HepG2 (cell line): ENCODE measurements at regions not wholly inside any gene's neighbourhood (a gene's known extent, or its start where the extent isn't known, plus 50 kb on each side); places are given as distances from the start of the nearest gene placed in this dataset.

Source experiments
- ATAC-seq: fragments of 200-7000 bp; cut with Tn5 transposase; 3 replicates; pipeline ENCODE4 v1.9.1; 2020; ENCODE audit warnings: mild to moderate bottlenecking, moderate library complexity
- BruUV-seq: library from RNA; stranded (reverse); fragments of 400-500 nt; replicated peaks from 2 replicates; lab custom pipeline; 2021; lab: Mats Ljungman, UMichigan
- CTCF ChIA-PET: fragments of 300-600 bp; formaldehyde crosslinking; extraction: SDS; loops from one replicate; lab custom pipeline; 2021; ENCODE audit warnings: low total read pairs, inconsistent platforms, low intra/inter-chr PET ratio; lab: Yijun Ruan, JAX
- POLR2A ChIA-PET: fragments of 350-600 bp; sonication (Branson Sonifier 250); formaldehyde crosslinking; loops from one replicate; lab custom pipeline; 2020; ENCODE audit warnings: antibody characterized with exemption, inconsistent platforms; lab: Yijun Ruan, JAX
- DNase-seq: peaks from one replicate; pipeline ENCODE4 v3.0.0-alpha.2; 2015; ENCODE audit warnings: low spot score
- FAIRE-seq: peaks from 3 replicates; lab custom pipeline; 2011; peaks lifted over from hg19 to GRCh38; lab: Jason Lieb, UNC
- H2AFZ ChIP-seq: one replicate; pipeline ENCODE4 v1.6.1; 2011; ENCODE audit warnings: low read length, inconsistent platforms
- H3K27ac ChIP-seq: fragments of 300-600 bp; 3 replicates; pipeline ENCODE4 v1.8.0; 2011; ENCODE audit warnings: mixed run types, mild to moderate bottlenecking, mixed read lengths, low read length, inconsistent platforms; ENCODE audit not compliant: insufficient read depth; ENCODE audit errors: extremely low read length
- H3K27me3 ChIP-seq, 2 experiments: fragments of 200-600 bp in 1 of 2; 2 replicates in 1 of 2; 3 replicates in 1 of 2; pipeline versions ENCODE4 v1.6.0 to v1.8.0; 2011; ENCODE audit warnings: low read length in 2 of 2, mild to moderate bottlenecking in 2 of 2, moderate library complexity in 2 of 2, inconsistent platforms in 1 of 2; ENCODE audit not compliant: insufficient read depth in 2 of 2, control insufficient read depth in 1 of 2
- H3K36me3 ChIP-seq, 2 experiments: fragments of 200-600 bp in 1 of 2; replicated peaks in 1 of 2; 2 replicates in 1 of 2; 3 replicates in 1 of 2; pipeline versions ENCODE4 v1.5.1 to v1.8.0; 2011; ENCODE audit warnings: low read length in 2 of 2, inconsistent platforms in 1 of 2; ENCODE audit not compliant: insufficient read depth in 2 of 2, control insufficient read depth in 1 of 2
- H3K4me1 ChIP-seq: 2 replicates; pipeline ENCODE4 v1.5.1; 2012; ENCODE audit warnings: low read length, inconsistent platforms; ENCODE audit not compliant: insufficient read depth
- H3K4me2 ChIP-seq: 2 replicates; pipeline ENCODE4 v1.6.0; 2011; ENCODE audit warnings: low read depth, low read length, inconsistent platforms
- H3K4me3 ChIP-seq, 3 experiments: fragments of 200-600 bp in 1 of 3; sonication (generic), shearing (Covaris generic) in 1 of 3; replicated peaks in 1 of 3; 2 replicates each; pipeline ENCODE4 v1.5.1; 2011 to 2016; ENCODE audit warnings: low read length in 3 of 3, inconsistent platforms in 2 of 3, low read depth in 2 of 3, mild to moderate bottlenecking in 2 of 3, control low read depth in 1 of 3, mixed read lengths in 1 of 3; ENCODE audit not compliant: insufficient read depth in 1 of 3
- H3K79me2 ChIP-seq: one replicate; pipeline ENCODE4 v1.6.1; 2011; ENCODE audit warnings: low read length, inconsistent platforms; ENCODE audit not compliant: insufficient read depth
- H3K9ac ChIP-seq: 2 replicates; pipeline ENCODE4 v1.6.0; 2011; ENCODE audit warnings: mild to moderate bottlenecking, low read depth, low read length, inconsistent platforms; ENCODE audit not compliant: insufficient read depth
- H3K9me3 ChIP-seq: 2 replicates; pipeline ENCODE4 v1.5.1; 2012; ENCODE audit warnings: mild to moderate bottlenecking, low read length
- H4K20me1 ChIP-seq: 2 replicates; pipeline ENCODE4 v1.6.0; 2011; ENCODE audit warnings: inconsistent platforms, mild to moderate bottlenecking, low read length, moderate library complexity; ENCODE audit not compliant: insufficient read depth
- ARHGAP35 ChIP-seq: sonication (generic); formaldehyde crosslinking; IDR thresholded peaks from 2 replicates; pipeline ENCODE4 v1.9.0; 2022; ENCODE audit warnings: mild to moderate bottlenecking, inconsistent platforms, moderate library complexity, missing genetic modification reagents, borderline replicate concordance
- ATF7 ChIP-seq, 2 experiments: fragments of 450-650 bp in 1 of 2; sonication (generic) in 1 of 2; formaldehyde crosslinking in 1 of 2; IDR thresholded peaks; 2 replicates each; pipeline versions ENCODE4 v1.4.0 to v1.6.1; 2016 to 2020; ENCODE audit warnings: antibody characterized with exemption in 1 of 2, mild to moderate bottlenecking in 1 of 2, missing genetic modification reagents in 1 of 2
- BCL6 ChIP-seq: IDR thresholded peaks from 2 replicates; pipeline ENCODE4 v1.6.1; 2016; ENCODE audit warnings: missing genetic modification reagents, missing compliant biosample characterization
- CEBPB ChIP-seq: IDR thresholded peaks from 2 replicates; pipeline ENCODE4 v1.6.1; 2011; ENCODE audit warnings: low read depth, low read length, improper control_type of control experiment, borderline replicate concordance
- GATA4 ChIP-seq: sonication (generic); IDR thresholded peaks from 2 replicates; pipeline ENCODE4 v1.6.1; 2016; ENCODE audit warnings: antibody characterized with exemption, low read depth, borderline replicate concordance
- HDAC1 ChIP-seq: sonication (generic); formaldehyde crosslinking; IDR thresholded peaks from 2 replicates; pipeline ENCODE4 v1.5.1; 2020; ENCODE audit warnings: mild to moderate bottlenecking, missing genetic modification reagents
- MEIS1 ChIP-seq: sonication (generic); formaldehyde crosslinking; IDR thresholded peaks from 2 replicates; pipeline ENCODE4 v1.9.0; 2021; ENCODE audit warnings: mild to moderate bottlenecking, missing genetic modification reagents, moderate library complexity, borderline replicate concordance
- SIN3B ChIP-seq: fragments of 150-350 bp; IDR thresholded peaks from 2 replicates; pipeline ENCODE4 v1.6.1; 2014; ENCODE audit warnings: low read length
- TCF7L2 ChIP-seq: IDR thresholded peaks from 2 replicates; pipeline ENCODE4 v1.6.1; 2011; ENCODE audit warnings: mild to moderate bottlenecking, low read depth, low read length, moderate library complexity
- U2AF2 ChIP-seq: fragments of 200-400 bp; formaldehyde crosslinking; IDR thresholded peaks from 2 replicates; pipeline ENCODE4 v1.6.1; 2017; ENCODE audit warnings: low read depth, mild to moderate bottlenecking, low read length
- ZBTB8A ChIP-seq: sonication (generic); formaldehyde crosslinking; IDR thresholded peaks from 2 replicates; pipeline ENCODE4 v1.4.0; 2020; ENCODE audit warnings: mild to moderate bottlenecking, low read depth, missing genetic modification reagents, borderline replicate concordance
- ZNF431 ChIP-seq: sonication (generic); formaldehyde crosslinking; IDR thresholded peaks from 2 replicates; pipeline ENCODE4 v1.9.0; 2022; ENCODE audit warnings: missing genetic modification reagents, low read depth, mild to moderate bottlenecking, borderline replicate concordance
- ZNF557 ChIP-seq: sonication (generic); formaldehyde crosslinking; IDR thresholded peaks from 2 replicates; pipeline ENCODE4 v1.4.0; 2020; ENCODE audit warnings: missing genetic modification reagents
- ZNF615 ChIP-seq: sonication (generic); formaldehyde crosslinking; IDR thresholded peaks from 2 replicates; pipeline ENCODE4 v1.5.0; 2020; ENCODE audit warnings: mild to moderate bottlenecking, missing genetic modification reagents, borderline replicate concordance
- ZNF737 ChIP-seq: sonication (generic); formaldehyde crosslinking; IDR thresholded peaks from 2 replicates; pipeline ENCODE4 v1.5.0; 2020; ENCODE audit warnings: missing genetic modification reagents, mild to moderate bottlenecking, borderline replicate concordance
- ZSCAN31 ChIP-seq: sonication (generic); formaldehyde crosslinking; IDR thresholded peaks from 2 replicates; pipeline ENCODE4 v1.5.0; 2020; ENCODE audit warnings: low read depth, mild to moderate bottlenecking, missing genetic modification reagents
- WGBS: methylation state at CpG from one replicate; pipeline ENCODE4 v1.1.6; 2017; ENCODE audit warnings: low lambda C conversion rate; 5-methylcytosine and 5-hydroxymethylcytosine counted together
- in situ Hi-C: cut with HindIII; loops from 2 replicates; pipeline ENCODE4 v1.10.0; 2017; ENCODE audit warnings: low pct_unique_long_range_greater_than_20kb; ENCODE audit not compliant: extremely low pct_ligation_motif_present
- intact Hi-C: fragments of 100-400 bp; cut with micrococcal nuclease; formaldehyde crosslinking; loops from one replicate; pipeline ENCODE4 v1.10.0; 2022; ENCODE audit not compliant: unreplicated experiment
- small RNA-seq, 3 experiments: library from RNA; depleted of rRNA; stranded (forward); fragments of <200 nt; gene quantifications; one replicate each; pipeline ENCODE3, GENCODE V24; 2012; ENCODE audit warnings: low read depth in 2 of 3, low replicate concordance in 1 of 3; ENCODE audit not compliant: insufficient read length in 3 of 3, insufficient read depth in 2 of 3
- TF ChIP-seq, protein P1 (sequence below): fragments of 450-650 bp; IDR thresholded peaks from 2 replicates; pipeline ENCODE4 v1.6.1; 2017

GRCh38 chr6:81802356-81802755 lies 49.9 kb upstream of the TENT5A start:
- H3K79me2 ChIP-seq: no peaks in the 10 kb centered on the region
- TF ChIP-seq ZNF431 (CRISPR knock-in tag): no peak
- no peak for TF ChIP-seq ARHGAP35 (CRISPR knock-in tag)
- no peak for TF ChIP-seq ZNF557 (CRISPR knock-in tag)
- no peak for TF ChIP-seq MEIS1 (CRISPR knock-in tag)
- TF ChIP-seq ZNF615 (CRISPR knock-in tag): no peak
- TF ChIP-seq TCF7L2: no peak
- no peak for TF ChIP-seq BCL6 (CRISPR knock-in tag)
- 0 out of 2 replicates have a peak, but pooled peaks have one; percentile 22 for TF ChIP-seq ATF7 (IDR thresholded peaks at IDR 0.05)
- TF ChIP-seq ATF7 (CRISPR knock-in tag; IDR thresholded peaks at IDR 0.05): no peak
- no peak for TF ChIP-seq ZNF737
- TF ChIP-seq ZSCAN31 (CRISPR knock-in tag): no peak
- TF ChIP-seq GATA4: no peak
- TF ChIP-seq U2AF2: no peak
- 0 out of 2 replicates have a peak, but pooled peaks have one; percentile 17 for TF ChIP-seq CEBPB
- TF ChIP-seq, protein P1, sequence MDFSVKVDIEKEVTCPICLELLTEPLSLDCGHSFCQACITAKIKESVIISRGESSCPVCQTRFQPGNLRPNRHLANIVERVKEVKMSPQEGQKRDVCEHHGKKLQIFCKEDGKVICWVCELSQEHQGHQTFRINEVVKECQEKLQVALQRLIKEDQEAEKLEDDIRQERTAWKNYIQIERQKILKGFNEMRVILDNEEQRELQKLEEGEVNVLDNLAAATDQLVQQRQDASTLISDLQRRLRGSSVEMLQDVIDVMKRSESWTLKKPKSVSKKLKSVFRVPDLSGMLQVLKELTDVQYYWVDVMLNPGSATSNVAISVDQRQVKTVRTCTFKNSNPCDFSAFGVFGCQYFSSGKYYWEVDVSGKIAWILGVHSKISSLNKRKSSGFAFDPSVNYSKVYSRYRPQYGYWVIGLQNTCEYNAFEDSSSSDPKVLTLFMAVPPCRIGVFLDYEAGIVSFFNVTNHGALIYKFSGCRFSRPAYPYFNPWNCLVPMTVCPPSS: no peak
- TF ChIP-seq ZBTB8A (CRISPR knock-in tag): no peak
- TF ChIP-seq HDAC1 (CRISPR knock-in tag): no peak
- TF ChIP-seq SIN3B: no peak
- no peaks in the 10 kb centered on the region for H3K36me3 ChIP-seq
- H3K4me3 ChIP-seq: no peak overlapping the region
- in situ Hi-C loops: no loop called here
- FAIRE-seq (no peak), ATAC-seq (no peak), DNase-seq (no peak)
- H3K9ac ChIP-seq: no peak overlapping the region
- H3K27me3 ChIP-seq: no peaks in the 10 kb centered on the region
- 60% methylated on average over 4 of the region's 4 CpGs for WGBS
- peaks cover 9% of the 10 kb centered on the region for H3K4me1 ChIP-seq
- H3K27ac ChIP-seq: no peak overlapping the region
- no peak overlapping the region for H3K4me2 ChIP-seq
- no TSS peak for BruUV-seq
- CTCF ChIA-PET: no interaction called here
- no peaks in the 10 kb centered on the region for H4K20me1 ChIP-seq
- H3K9me3 ChIP-seq: no peaks in the 10 kb centered on the region
- H2AFZ ChIP-seq: no peak overlapping the region
- intact Hi-C loops: no loop called here
- POLR2A ChIA-PET: no interaction called here

Small RNAs in the stretch of these regions (small RNA-seq; reads per million reads assigned to genes)
- 0 reads per million in 3 experiments for gene AL360157.1
